GM18517 (cell line): ENCODE measurements at regions not wholly inside any gene's neighbourhood (a gene's known extent, or its start where the extent isn't known, plus 50 kb on each side); places are given as distances from the start of the nearest gene placed in this dataset.

Experiments
- ATAC-seq: cut with Tn5 transposase; IDR thresholded peaks from one replicate; pipeline ENCODE4 v1.9.1; 2021; ENCODE audit warnings: mild to moderate bottlenecking, moderate library complexity; ENCODE audit not compliant: unreplicated experiment

DNA sequence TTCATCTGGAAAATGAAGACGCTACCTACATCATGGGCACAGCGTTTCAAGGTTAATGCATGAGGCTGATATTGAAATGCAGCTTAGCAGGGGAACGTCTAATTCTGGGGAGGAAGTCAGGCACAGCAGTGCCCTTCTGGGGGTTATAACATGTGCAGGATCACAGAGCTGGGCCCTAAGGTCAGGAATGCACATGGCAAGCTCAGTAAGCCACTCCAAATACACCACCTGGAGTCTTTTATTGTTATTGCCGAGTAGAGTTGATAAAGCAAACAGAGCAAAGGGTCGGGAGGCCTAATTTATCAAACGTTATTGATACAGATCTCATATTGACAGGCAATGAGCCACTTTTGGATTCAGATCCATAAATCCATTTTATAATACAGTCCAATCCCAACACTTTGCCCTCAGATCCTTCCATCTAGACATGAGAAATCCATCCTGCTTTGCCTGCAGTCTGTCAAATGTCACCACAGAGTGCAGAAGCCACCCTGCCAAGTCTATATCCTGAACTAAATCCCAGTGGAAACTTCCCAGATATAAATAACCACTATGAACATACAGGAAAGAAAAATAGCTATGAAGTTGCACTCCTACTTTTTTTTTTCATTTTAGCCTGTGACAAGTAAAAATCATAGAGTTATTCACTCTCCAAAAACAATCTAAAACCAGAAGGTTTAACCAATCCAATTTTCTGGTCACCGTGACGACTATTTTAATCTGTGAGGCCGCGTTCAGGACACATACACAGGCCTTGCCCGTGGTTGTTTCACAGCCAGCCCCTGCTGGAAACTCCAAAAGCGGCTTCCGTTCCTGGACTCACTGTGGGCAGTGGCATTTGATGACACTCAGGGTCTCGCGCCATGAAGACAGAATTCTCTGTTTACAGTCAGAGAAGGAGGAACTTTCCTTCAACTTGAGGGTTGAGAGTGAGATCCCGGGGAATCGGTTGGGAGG is 335.4 kb downstream of the DHX15 start:
- ATAC-seq = no peak

- no peak for ATAC-seq
Measured at GRCh38 chr4:24245491-24245820, 338.9 kb downstream of the DHX15 start.

DNA sequence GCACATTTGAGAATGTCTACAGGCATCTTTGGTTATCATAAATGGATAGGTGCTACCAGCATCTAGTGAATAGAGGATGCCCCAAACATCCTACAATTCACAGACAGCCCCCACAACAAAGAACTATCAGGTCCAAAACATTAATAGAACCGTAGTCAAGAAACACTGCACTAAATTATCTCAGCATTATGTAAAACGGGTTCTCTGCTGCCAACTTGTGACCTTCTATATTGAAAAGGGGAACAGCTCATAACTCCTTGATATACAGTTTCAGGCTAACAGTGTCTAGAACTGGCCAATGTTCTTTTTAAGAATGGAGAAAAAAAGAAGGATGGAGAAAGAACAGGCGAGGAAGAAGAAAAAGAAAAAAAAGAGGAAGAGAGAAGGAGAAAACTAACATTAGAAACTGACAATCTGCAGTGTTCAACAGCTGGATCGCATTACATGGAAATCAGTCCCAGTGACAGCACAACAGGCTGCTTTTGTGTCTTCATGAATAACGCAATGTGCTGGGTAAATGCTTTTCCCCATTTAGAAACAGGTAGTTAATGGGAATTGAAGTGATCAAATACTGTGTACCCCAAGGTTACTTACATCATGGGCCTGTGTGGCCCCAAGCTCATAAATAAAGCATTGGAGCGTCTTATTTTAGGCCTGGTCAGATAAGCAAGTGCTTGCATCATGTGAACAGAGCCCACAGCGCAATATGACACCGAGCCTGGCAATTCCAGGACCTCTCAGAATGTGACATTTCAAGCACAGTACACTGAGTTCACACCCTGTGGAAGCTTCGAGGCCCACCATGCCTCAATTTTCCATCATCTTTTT is 339.5 kb downstream of the DHX15 start:
- no peak for ATAC-seq

- ATAC-seq = no peak
Measured at GRCh38 chr4:24243641-24244040, 340.7 kb downstream of the DHX15 start.

DNA sequence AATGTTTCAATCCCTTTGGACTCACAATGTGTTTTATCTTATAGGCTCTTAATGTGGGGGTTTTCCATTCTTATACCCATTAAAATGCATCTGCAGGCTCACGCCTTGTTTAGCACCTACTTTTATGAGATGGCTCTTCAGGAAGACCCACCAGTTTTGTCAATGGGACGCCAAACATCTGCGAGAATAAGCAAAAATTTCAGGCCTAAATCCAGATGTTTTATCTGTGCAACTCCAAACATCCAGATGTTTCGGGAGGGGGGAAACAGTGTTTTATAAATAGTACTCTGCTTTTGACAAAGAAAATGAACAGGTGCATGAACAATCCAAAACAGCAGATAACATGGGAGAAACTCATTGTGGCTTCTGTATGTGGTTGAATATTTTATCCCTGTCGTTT is 342.8 kb downstream of the DHX15 start:
- ATAC-seq = no peak

DNA sequence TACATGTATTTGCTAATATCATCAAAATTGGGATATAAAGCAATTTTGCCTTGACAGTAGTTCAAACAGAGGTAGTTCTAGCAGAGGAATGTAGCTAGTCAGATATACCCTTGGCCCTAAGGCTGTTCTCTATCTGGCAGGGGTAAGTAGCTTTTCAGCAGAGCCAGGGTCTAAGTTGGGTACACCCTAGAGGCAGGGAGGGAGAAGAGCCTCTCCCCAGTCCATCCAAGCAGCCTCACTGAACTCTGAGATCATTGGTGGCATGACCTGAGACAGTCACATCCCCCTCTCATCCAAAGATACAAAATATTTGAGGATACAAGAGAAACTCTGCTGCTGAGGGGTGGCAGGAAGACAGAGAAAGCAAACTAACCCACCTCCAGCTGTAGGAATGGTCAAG is 343.7 kb downstream of the DHX15 start:
- ATAC-seq = no peak

DNA sequence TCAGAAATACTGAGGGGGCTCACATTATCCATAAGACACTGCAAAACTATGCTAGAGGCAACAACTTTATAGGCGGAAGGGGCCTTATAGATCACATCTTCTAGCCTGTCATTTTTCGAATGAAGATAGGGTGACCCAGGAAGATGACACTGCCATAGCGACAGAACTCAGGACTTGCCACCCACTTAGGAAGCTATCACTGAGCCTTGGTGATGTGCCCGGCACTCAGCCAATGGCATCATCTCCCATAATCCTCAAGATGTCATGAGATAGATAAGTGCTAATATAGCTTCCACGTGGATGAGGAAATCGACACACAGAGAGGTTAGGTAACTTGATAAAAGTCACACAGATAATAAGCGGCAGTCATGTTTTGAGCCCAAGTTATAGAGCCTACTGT is 346.6 kb downstream of the DHX15 start:
- ATAC-seq = no peak

DNA sequence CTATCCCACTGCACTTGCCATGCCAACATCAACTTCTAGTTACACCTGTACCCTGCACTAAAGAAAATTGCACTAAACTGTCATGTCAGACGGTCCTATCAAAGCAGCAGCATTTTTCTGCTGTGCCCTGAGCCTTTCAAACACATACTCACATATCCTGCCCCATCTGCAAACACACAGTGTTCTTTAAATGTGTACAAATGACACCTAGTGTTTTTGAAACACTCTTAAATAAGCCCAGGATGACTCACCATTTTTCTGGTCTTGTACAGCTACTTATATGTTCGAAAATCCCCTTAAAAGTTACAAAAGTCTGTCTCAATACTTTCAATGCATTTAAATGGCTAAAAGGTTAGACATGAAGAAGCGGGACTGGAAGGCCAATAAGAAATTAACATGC is 346.7 kb upstream of the PPARGC1A start:
- ATAC-seq = no peak

GRCh38 chr4:24236120-24236519 is 346.3 kb upstream of the PPARGC1A start:
- ATAC-seq = no peak

- ATAC-seq = no peak
Measured at GRCh38 chr4:24235618-24236017, 345.8 kb upstream of the PPARGC1A start.

GRCh38 chr4:24234288-24234848 is 344.5 kb upstream of the PPARGC1A start:
- no peak for ATAC-seq

DNA sequence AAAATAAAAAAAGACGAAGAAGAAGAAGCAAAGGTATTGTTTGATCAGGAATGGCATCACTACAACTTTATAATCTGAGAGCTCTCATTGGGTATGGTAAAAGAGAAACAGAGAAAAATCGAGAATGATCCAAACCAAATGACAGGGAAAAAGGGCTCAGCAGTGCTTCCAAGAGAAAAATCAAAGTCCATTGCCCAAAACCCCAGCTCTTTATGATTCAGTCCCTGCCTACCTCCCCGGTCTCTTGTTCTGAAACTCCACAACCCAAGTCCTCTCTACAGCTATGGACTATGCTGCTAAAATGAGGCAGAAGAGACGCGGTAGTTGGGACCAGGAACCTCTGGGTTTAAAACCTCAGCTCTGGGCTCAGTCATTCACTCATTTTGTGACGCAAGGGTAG is 341.1 kb upstream of the PPARGC1A start:
- no peak for ATAC-seq

GRCh38 chr4:24229978-24230377 is 340.1 kb upstream of the PPARGC1A start:
- no peak for ATAC-seq

GRCh38 chr4:24228692-24229091 is 338.8 kb upstream of the PPARGC1A start:
- no peak for ATAC-seq

DNA sequence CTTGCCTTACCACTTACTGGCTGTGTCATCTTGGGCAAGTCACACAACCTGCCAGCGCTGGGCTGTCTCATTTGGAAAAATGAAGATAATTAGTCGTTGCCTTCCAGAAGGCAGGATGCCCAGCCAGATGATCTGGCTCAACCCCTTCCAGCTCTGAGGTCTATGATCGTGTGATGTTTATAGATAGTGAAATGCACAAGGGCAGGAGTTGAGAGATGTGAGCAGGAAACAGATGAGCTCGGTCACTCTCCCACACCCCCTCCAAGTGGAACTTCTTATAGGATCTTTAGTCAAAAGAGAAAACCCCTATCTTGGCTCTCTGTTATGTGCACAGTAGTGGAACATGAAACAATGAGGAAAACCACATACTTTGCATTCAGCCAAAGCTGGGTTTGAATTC is 336.8 kb upstream of the PPARGC1A start:
- no peak for ATAC-seq

DNA sequence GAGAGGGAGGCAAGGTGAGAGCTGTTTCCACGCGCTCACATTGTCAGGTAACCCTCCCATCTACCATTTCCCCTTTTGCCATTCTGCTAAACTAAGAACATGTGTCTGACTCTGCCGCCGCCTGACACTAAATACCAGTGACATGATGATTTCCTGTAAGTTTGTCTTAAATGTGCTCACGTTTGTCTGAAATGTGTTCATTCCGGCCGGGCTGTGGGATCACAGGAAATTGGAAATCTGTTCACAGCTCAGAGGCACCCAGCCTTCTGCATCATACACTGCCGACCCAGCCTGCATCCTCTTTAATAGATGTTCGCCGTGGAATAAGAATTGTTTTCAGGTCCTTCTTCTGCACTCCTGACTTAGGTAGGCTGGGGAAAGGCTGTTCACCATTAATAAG is 336.2 kb upstream of the PPARGC1A start:
- ATAC-seq = no peak

- ATAC-seq = no peak
Measured at GRCh38 chr4:24224446-24224845, 334.6 kb upstream of the PPARGC1A start.

DNA sequence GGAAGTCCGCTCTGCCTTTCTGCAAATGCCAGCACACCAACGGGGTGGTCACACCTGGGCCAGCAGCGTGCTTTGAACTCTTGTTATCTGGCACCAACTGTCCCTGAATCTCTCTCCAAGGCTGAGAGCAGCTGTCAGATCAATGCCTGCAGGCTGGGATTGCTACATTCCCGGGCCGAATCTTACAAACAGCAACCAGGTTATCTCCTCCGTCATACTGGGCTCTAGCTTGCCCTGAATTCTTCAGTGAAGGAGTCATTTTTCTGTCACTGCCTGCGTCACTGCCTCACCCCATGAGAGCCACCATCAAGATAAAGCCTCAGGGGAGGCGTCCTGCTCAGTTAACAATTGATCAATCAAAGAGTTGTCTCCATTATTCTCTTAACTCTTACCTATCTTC is 329.4 kb upstream of the PPARGC1A start:
- no peak for ATAC-seq

DNA sequence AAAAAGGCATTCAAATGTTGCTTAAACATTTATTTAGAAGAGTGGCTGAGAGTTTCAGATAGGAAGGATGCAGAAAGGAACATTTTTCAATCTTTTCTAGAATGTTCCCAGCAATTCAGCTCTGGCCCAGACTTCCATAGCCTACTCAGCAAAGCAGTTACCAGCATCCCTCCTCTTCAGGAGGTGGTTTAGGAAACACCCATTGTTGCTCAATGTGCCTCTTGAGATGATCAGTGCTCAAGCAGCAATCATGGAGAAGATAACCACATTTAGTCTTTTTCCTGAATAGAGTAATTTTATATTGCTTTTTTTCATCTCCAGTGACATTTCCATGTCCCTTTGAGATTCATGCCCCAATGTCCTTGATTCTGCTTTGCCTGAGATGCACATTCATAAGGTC is 328.7 kb upstream of the PPARGC1A start:
- no peak for ATAC-seq

DNA sequence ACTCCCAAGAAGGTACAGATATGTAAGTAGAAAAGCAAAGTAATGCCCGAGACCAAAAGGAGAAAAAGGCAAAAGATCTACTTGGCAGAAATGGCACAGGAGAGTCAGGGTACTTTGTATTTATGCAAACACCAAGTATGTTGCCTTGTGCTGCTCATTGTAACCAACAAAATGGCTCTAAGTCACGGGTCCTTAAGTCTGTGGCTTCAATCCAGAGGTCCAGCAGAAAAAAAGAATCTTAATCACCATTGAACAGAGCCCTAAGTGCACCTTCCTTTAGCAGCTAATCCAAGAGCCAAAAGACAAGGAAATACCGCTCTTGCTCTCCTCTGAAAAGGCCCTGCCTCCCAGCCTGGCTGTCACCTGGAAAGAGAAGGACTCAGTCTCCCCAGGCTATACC is 324.9 kb upstream of the PPARGC1A start:
- ATAC-seq = no peak

- ATAC-seq = no peak
Measured at GRCh38 chr4:24213961-24214360, 324.1 kb upstream of the PPARGC1A start.

DNA sequence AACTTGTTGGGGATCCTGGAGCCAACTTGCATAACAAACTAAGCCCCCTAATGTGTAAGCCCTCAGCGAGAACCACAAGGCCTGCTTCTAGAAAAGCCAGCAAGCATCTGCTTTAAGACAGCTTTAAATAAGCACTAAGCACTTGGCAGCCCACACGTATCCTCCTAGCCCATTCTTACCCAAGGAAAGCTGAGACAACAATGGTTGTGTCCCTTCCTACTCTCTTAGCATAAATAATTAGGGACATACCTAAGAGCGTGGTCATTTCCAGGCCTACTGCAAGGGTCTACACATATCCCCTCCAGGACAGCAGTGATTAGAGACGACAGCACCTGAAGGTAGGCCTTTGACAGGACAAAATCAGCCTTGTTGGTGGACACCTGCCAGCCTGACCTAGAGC is 322.8 kb upstream of the PPARGC1A start:
- no peak for ATAC-seq
